ENCODE measurements at regions not wholly inside any gene's neighbourhood (a gene's known extent, or its start where the extent isn't known, plus 50 kb on each side); places are given as distances from the start of the nearest gene placed in this dataset.

DNA sequence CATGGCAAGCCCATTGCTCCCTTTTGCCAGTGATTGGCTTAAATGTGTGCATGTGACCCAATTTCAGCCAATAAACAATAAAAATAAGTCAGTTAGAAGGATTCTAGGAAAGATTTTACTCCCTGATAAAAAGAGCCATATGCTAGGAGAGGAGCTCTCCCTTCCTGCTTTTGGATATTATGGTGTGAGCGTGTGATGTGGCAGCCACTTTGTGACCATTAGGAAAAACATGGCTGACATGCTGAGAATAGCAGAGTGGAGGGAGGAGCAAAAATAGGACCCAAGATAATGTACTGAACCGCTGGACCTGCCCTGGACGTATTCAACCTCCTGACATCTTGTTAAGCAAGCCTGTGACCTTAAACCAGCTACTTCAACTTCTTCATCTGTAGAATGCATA is 160.6 kb upstream of the MLN start:
- DNase-seq = no peak

DNA sequence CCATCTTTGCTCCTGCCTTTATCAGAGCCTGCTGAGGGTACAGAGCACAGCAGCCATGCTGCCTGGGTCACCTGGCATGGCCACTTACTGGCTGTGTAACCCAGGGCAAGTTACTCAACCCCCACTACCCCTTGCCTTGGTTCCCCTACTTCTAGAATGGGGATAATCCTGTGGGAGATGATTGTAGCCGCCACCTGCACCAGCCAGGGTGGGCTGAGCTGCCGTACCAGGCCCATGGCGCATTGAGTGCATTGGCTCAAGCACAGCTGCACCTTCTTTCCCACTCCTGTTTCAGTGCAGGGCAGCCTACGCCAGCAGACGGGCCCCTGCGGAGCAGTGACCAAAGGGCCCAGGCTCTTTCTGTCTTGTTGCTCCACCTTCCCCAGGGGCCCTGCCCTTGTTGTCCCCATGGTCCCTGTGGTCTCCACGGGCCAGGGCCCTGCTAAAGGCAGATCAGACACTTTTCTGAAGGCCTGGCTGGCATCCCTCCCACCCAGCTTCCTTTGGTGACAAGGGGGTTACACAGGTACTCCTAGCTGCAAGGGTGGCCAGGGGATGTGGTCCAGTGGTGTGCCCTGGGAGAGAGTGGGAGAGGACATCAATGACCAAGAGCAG is 159.4 kb upstream of the MLN start:
- Histone ChIP-seq H3K36me3 (no peaks in the 10 kb centered on the region), H3K4me1 (no peaks in the 10 kb centered on the region), H3K4me3 (no peak overlapping the region), H3K27ac (no peak overlapping the region), H3K27me3 (peaks cover 17 to 20% (median 20%) of the 10 kb centered on the region in 3 donors), H3K9me3 (no peaks in the 10 kb centered on the region)
- no peak for TF ChIP-seq POLR2A (IDR thresholded peaks at IDR 0.05)
- TF ChIP-seq, protein P1, sequence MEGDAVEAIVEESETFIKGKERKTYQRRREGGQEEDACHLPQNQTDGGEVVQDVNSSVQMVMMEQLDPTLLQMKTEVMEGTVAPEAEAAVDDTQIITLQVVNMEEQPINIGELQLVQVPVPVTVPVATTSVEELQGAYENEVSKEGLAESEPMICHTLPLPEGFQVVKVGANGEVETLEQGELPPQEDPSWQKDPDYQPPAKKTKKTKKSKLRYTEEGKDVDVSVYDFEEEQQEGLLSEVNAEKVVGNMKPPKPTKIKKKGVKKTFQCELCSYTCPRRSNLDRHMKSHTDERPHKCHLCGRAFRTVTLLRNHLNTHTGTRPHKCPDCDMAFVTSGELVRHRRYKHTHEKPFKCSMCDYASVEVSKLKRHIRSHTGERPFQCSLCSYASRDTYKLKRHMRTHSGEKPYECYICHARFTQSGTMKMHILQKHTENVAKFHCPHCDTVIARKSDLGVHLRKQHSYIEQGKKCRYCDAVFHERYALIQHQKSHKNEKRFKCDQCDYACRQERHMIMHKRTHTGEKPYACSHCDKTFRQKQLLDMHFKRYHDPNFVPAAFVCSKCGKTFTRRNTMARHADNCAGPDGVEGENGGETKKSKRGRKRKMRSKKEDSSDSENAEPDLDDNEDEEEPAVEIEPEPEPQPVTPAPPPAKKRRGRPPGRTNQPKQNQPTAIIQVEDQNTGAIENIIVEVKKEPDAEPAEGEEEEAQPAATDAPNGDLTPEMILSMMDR (IDR thresholded peaks at IDR 0.05 in 4 of 5, conservative IDR thresholded peaks at IDR 0.05 in 1 of 5) = no peak
- intact Hi-C loops (cut with DNase I; ENCODE audit: low total_unique reads) = no loop called here
- DNase-seq (no peak), ATAC-seq (no peak)
- in situ Hi-C loops (cut with MboI; ENCODE audit: low sequenced_read_pairs in 4 of 4) = no loop called here

More for the DNA sequence above, 160.6 kb upstream of the MLN start:
- H3K4me3 ChIP-seq = no peak overlapping the region
- no peaks in the 10 kb centered on the region for H3K36me3 ChIP-seq
- TF ChIP-seq, protein P1 (IDR thresholded peaks at IDR 0.05 in 4 of 5, conservative IDR thresholded peaks at IDR 0.05 in 1 of 5) = no peak
- no peak for TF ChIP-seq POLR2A (IDR thresholded peaks at IDR 0.05)
- intact Hi-C loops (cut with DNase I; ENCODE audit: low total_unique reads) = no loop called here
- peaks cover 19 to 22% (median 20%) of the 10 kb centered on the region in 3 donors for H3K27me3 ChIP-seq
- H3K27ac ChIP-seq = no peak overlapping the region
- no peaks in the 10 kb centered on the region for H3K4me1 ChIP-seq
- no peaks in the 10 kb centered on the region for H3K9me3 ChIP-seq
- no peak for ATAC-seq
- in situ Hi-C loops (cut with MboI; ENCODE audit: low sequenced_read_pairs in 4 of 4) = no loop called here

DNA sequence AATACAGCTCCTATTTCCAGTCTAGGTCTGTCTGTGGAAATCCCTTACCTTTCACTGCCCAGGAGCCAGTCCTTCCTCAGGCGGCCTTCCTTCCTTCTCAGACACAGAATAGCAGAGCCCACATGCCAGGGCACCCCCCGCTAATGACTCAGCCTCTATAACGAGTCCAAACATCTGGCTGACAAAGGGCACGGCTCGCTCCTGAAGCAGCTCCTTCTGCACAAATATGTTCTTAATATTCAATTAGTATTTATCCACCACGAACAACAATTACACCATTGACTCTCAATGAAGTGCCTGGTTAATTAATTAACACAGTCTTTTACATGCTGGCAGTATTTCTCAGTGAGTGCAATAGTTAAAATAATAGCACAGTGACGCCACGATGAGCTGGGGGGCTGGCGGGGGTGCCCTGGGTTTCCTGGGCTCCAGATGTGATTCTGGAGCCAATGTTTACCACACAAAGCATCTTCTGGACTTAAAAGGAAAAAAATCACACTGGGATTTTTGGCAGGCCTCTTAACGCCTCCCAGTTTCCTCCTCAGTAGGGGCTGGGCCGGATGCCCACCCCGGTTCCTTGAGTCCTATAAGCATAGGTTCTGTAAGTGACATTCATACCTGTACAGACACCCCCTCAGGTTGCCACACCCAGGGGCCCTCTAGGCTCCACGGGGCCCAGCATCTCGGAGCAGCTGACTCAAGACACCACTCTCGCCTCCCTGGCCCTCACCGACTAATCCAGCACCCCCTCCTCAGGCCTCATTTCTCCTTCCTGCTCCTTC is 158.6 kb upstream of the MLN start:
- Histone ChIP-seq H3K27ac (no peak overlapping the region), H3K36me3 (no peaks in the 10 kb centered on the region), H3K27me3 (peaks cover 11 to 14% (median 12%) of the 10 kb centered on the region in 3 donors), H3K9me3 (no peaks in the 10 kb centered on the region), H3K4me1 (no peaks in the 10 kb centered on the region), H3K4me3 (no peak overlapping the region)
- intact Hi-C loops (cut with DNase I; ENCODE audit: low total_unique reads) (no loop called here), in situ Hi-C loops (cut with MboI; ENCODE audit: low sequenced_read_pairs in 4 of 4) (no loop called here)
- no peak for TF ChIP-seq POLR2A (IDR thresholded peaks at IDR 0.05)
- TF ChIP-seq, protein P1 (IDR thresholded peaks at IDR 0.05 in 4 of 5, conservative IDR thresholded peaks at IDR 0.05 in 1 of 5) = no peak
- no peak for ATAC-seq
- no peak for DNase-seq

DNA sequence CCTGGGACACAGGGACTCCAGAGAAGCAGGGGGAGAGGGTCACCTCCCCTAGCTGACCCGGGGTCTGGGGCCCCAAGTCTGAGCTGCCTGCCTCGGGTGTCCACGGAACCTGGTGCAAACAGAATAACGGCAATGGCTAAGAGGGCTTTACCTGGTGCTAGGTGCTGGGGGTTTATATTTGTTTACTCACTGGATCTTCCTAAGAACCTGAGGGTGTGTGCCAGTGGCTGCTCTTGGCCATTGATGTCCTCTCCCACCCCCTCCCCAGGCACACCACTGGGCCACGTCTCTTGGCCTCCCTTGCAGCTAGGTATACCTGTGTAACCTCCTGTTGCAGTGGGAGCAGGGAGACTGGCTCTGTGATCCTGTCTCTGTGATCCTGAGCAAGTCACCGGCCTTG is 157.9 kb upstream of the MLN start:
- in situ Hi-C loops (cut with MboI; ENCODE audit: low sequenced_read_pairs in 4 of 4) (no loop called here), intact Hi-C loops (cut with DNase I; ENCODE audit: low total_unique reads) (no loop called here)
- no peaks in the 10 kb centered on the region for H3K4me1 ChIP-seq
- H3K36me3 ChIP-seq = no peaks in the 10 kb centered on the region
- H3K9me3 ChIP-seq = no peaks in the 10 kb centered on the region
- H3K27ac ChIP-seq = no peak overlapping the region
- no peak for DNase-seq
- TF ChIP-seq, protein P1 (IDR thresholded peaks at IDR 0.05 in 4 of 5, conservative IDR thresholded peaks at IDR 0.05 in 1 of 5) = no peak
- TF ChIP-seq POLR2A (IDR thresholded peaks at IDR 0.05) = no peak
- ATAC-seq = no peak
- no peak overlapping the region for H3K4me3 ChIP-seq
- H3K27me3 ChIP-seq = peaks cover 10% of the 10 kb centered on the region in 3 donors
